ENCODE measurements at regions not wholly inside any gene's neighbourhood (a gene's known extent, or its start where the extent isn't known, plus 50 kb on each side); places are given as distances from the start of the nearest gene placed in this dataset.

- Histone ChIP-seq H3K4me2 (ENCODE audit: insufficient read depth in 1 of 2, low read depth in 2 of 2, low read length in 2 of 2) (no peak overlapping the region), H4K20me1 (replicated peaks in 1 of 2; ENCODE audit: control insufficient read depth in 1 of 2, insufficient read depth in 2 of 2, low read length in 2 of 2) (no peaks in the 10 kb centered on the region), H3K4me1 (replicated peaks in 1 of 4; ENCODE audit: control insufficient read depth in 3 of 4, insufficient read depth in 4 of 4, low read length in 3 of 4) (no peaks in the 10 kb centered on the region), H3K79me2 (ENCODE audit: control insufficient read depth in 1 of 2, insufficient read depth in 2 of 2, low read length in 2 of 2) (no peaks in the 10 kb centered on the region), H3K27ac (ENCODE audit: low read depth, low read length) (no peak overlapping the region), H3K23me2 (ENCODE audit: low read depth, low read length) (no peaks in the 10 kb centered on the region), H3K4ac (replicated peaks; ENCODE audit: insufficient read length, low read depth, low read length) (no peak overlapping the region), H2BK20ac (ENCODE audit: low read length) (no peak overlapping the region), H2BK12ac (ENCODE audit: low read depth, low read length) (no peak overlapping the region), H4K5ac (ENCODE audit: insufficient read length, low read depth, low read length) (no peak overlapping the region), H2BK120ac (replicated peaks; ENCODE audit: low read depth, low read length) (no peak overlapping the region), H3K36me3 (ENCODE audit: control insufficient read depth in 2 of 4, insufficient read depth in 4 of 4, low read length in 3 of 4) (no peaks in the 10 kb centered on the region), H3K4me3 (ENCODE audit: extremely low read depth in 1 of 4, insufficient read depth in 2 of 4, low read depth in 3 of 4, low read length in 4 of 4) (no peak overlapping the region), H3K79me1 (ENCODE audit: low read depth, low read length) (no peaks in the 10 kb centered on the region), H4K8ac (ENCODE audit: extremely low read depth, insufficient read depth, low read length) (no peak overlapping the region), H2BK5ac (ENCODE audit: low read depth, low read length) (no peak overlapping the region), H3K9me3 (ENCODE audit: insufficient read depth in 2 of 2, low read depth in 1 of 2, low read length in 1 of 2) (no peaks in the 10 kb centered on the region), H3K14ac (ENCODE audit: insufficient read length) (no peak overlapping the region), H3K18ac (ENCODE audit: extremely low read depth, low read length) (no peak overlapping the region), H2AK5ac (ENCODE audit: low read depth, low read length) (no peak overlapping the region), H3K27me3 (replicated peaks in 1 of 4; ENCODE audit: control insufficient read depth in 3 of 4, extremely low read depth in 1 of 4, insufficient read depth in 3 of 4, low read length in 3 of 4) (no peaks in the 10 kb centered on the region), H3K9ac (replicated peaks in 1 of 4; ENCODE audit: extremely low read depth in 1 of 4, low read depth in 3 of 4, low read length in 3 of 4) (no peak overlapping the region), H2BK15ac (ENCODE audit: low read length) (no peak overlapping the region), H3K56ac (replicated peaks; ENCODE audit: insufficient read length, low read depth, low read length) (no peak overlapping the region), H2AFZ (ENCODE audit: low read length) (no peak overlapping the region), H4K91ac (replicated peaks; ENCODE audit: insufficient read length, low read length) (no peak overlapping the region), H3K23ac (ENCODE audit: insufficient read length) (no peak overlapping the region)
- TF ChIP-seq CBX8 (IDR thresholded peaks at IDR 0.05; ENCODE audit: borderline replicate concordance, low read depth, low read length) (no peak), CTBP2 (IDR thresholded peaks at IDR 0.05; ENCODE audit: borderline replicate concordance, insufficient read depth, insufficient read length, low read length) (no peak), POLR2AphosphoS5 (IDR thresholded peaks at IDR 0.05; ENCODE audit: low read depth, low read length) (no peak), TEAD4 (IDR thresholded peaks at IDR 0.05; ENCODE audit: low read depth, low read length) (no peak), CBX5 (IDR thresholded peaks at IDR 0.05; ENCODE audit: low read depth, low read length) (no peak)
- POLR2A ChIA-PET (ENCODE audit: partially characterized antibody), result no interaction called here
- FAIRE-seq, result no peak
- no peak for DNase-seq (ENCODE audit: low read depth in 1 of 2, low spot score in 2 of 2)
- CTCF ChIA-PET (ENCODE audit: partially characterized antibody), result interaction anchor here (0.7 to 1.2 kb wide), 4 partner anchors 12 to 301 kb away, joined by 3 read pairs; partner anchors contain the start of gene RGS4
- WGBS, 2 experiments (ENCODE audit: extremely low coverage in 1 of 2, insufficient coverage in 1 of 2, insufficient read length in 1 of 2, insufficient replicate concordance in 2 of 2, low coverage in 1 of 2, low lambda C conversion rate in 2 of 2, missing lambda C conversion rate in 1 of 2), result 89% methylated on average over 6 of the region's 6 CpGs; no CpG with 5 or more reads in 1 of the 2 experiments
Measured at GRCh38 chr1:163013826-163014600, 55.1 kb upstream of the RGS4 start.
